HG03342 (cell line): ENCODE measurements at regions not wholly inside any gene's neighbourhood (a gene's known extent, or its start where the extent isn't known, plus 50 kb on each side); places are given as distances from the start of the nearest gene placed in this dataset.

Source experiments
- ATAC-seq: cut with Tn5 transposase; IDR thresholded peaks from one replicate; pipeline ENCODE4 v1.9.1; 2021; ENCODE audit warnings: mild to moderate bottlenecking, moderate library complexity; ENCODE audit not compliant: unreplicated experiment

- no peak for ATAC-seq
Measured at GRCh38 chr3:116767726-116768125, 58.1 kb downstream of the TUSC7 start.

GRCh38 chr3:116770815-116771450, 61.4 kb downstream of the TUSC7 start:
- ATAC-seq: peak; percentile 99

GRCh38 chr3:116776880-116777785, 67.6 kb downstream of the TUSC7 start:
- no peak for ATAC-seq

- no peak for ATAC-seq
Measured at GRCh38 chr3:116785226-116785625, 75.6 kb downstream of the TUSC7 start.

- ATAC-seq: no peak
Measured at GRCh38 chr3:116802651-116803050, 93.1 kb downstream of the TUSC7 start.

GRCh38 chr3:116806351-116806750, 96.8 kb downstream of the TUSC7 start:
- no peak for ATAC-seq

GRCh38 chr3:116808725-116809124, 99.1 kb downstream of the TUSC7 start:
- no peak for ATAC-seq

GRCh38 chr3:116809208-116809607, 99.6 kb downstream of the TUSC7 start:
- ATAC-seq: no peak

GRCh38 chr3:116811754-116812153, 102.2 kb downstream of the TUSC7 start:
- no peak for ATAC-seq

GRCh38 chr3:116812949-116813348, 103.4 kb downstream of the TUSC7 start:
- no peak for ATAC-seq

GRCh38 chr3:116815321-116815720, 105.7 kb downstream of the TUSC7 start:
- ATAC-seq: no peak

GRCh38 chr3:116815831-116816588, 106.4 kb downstream of the TUSC7 start:
- no peak for ATAC-seq

GRCh38 chr3:116821371-116821770, 111.8 kb downstream of the TUSC7 start:
- ATAC-seq: no peak

GRCh38 chr3:116824208-116824607, 114.6 kb downstream of the TUSC7 start:
- ATAC-seq: no peak

GRCh38 chr3:116833202-116833601, 123.6 kb downstream of the TUSC7 start:
- ATAC-seq: no peak

- ATAC-seq: no peak
Measured at GRCh38 chr3:116834816-116835215, 125.2 kb downstream of the TUSC7 start.

- ATAC-seq: no peak
Measured at GRCh38 chr3:116835658-116836057, 126.1 kb downstream of the TUSC7 start.

- ATAC-seq: no peak
Measured at GRCh38 chr3:116836286-116836685, 126.7 kb downstream of the TUSC7 start.

- no peak for ATAC-seq
Measured at GRCh38 chr3:116837483-116837882, 127.9 kb downstream of the TUSC7 start.

- ATAC-seq: no peak
Measured at GRCh38 chr3:116841003-116841735, 131.6 kb downstream of the TUSC7 start.
